Stimulated activated naive B cell treated with anti-CD40 and anti-IgM and Interleukin-4, amounts not matched to agents 10 μg/mL and 1 μg/mL and 100 μg/mL, for 72 hours (primary cell): ENCODE measurements at regions not wholly inside any gene's neighbourhood (a gene's known extent, or its start where the extent isn't known, plus 50 kb on each side); places are given as distances from the start of the nearest gene placed in this dataset.

ENCODE experiments used
- ATAC-seq, 2 donors: fragments of 150-1000 bp; cut with Tn5 transposase; replicated peaks; 2 replicates each; pipeline ENCODE4 v1.10.0; 2021; ENCODE audit warnings: moderate library complexity in 1 of 2
- DNase-seq: peaks from one replicate; pipeline ENCODE4 v3.0.0; 2021
- H3K27ac Mint-ChIP-seq: one replicate; pipeline ENCODE4 v1.8.0; 2022; ENCODE audit warnings: mild to moderate bottlenecking, mixed read lengths
- H3K27me3 Mint-ChIP-seq, 2 donors: one replicate each; pipeline ENCODE4 v1.8.0; 2022; ENCODE audit warnings: mixed read lengths in 2 of 2
- H3K36me3 Mint-ChIP-seq, 2 donors: one replicate each; pipeline ENCODE4 v1.8.0; 2022; ENCODE audit warnings: mixed read lengths in 2 of 2, mild to moderate bottlenecking in 1 of 2
- H3K4me1 Mint-ChIP-seq, 2 donors: one replicate each; pipeline ENCODE4 v1.8.0; 2022; ENCODE audit warnings: mixed read lengths in 2 of 2, mild to moderate bottlenecking in 1 of 2
- H3K4me3 Mint-ChIP-seq, 2 donors: one replicate each; pipeline ENCODE4 v1.8.0; 2022; ENCODE audit warnings: mild to moderate bottlenecking in 2 of 2, mixed read lengths in 2 of 2, moderate library complexity in 1 of 2
- H3K9me3 Mint-ChIP-seq, 2 donors: one replicate each; pipeline ENCODE4 v1.8.0; 2022; ENCODE audit warnings: mixed read lengths in 2 of 2, mild to moderate bottlenecking in 1 of 2

DNA sequence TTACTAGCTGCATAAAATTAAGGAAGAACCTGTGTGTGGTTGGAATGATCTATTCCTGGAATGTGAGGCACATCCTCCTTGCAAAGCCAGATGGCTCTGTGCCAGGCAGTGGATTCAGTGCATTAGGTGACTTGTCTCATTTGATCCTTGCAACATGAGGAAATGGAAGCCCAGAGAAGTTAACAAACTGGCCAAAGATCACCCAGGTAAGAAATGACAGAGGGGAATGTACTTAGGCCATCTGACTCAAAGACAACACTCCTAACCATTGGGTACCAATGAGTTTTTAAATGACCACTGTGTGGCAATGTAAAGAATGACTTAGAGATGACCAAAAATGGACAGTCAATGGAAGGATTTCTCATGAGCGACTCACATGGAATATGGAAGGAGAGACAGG lies 114.2 kb upstream of the RXFP2 start:
- Mint-ChIP-seq H3K9me3 (peaks cover 0 to 2% of the 10 kb centered on the region in 2 donors), H3K27me3 (peaks cover 0 to 5% of the 10 kb centered on the region in 2 donors), H3K36me3 (no peaks in the 10 kb centered on the region), H3K27ac (no peak overlapping the region), H3K4me1 (peaks cover 0 to 1% of the 10 kb centered on the region in 2 donors), H3K4me3 (no peak overlapping the region)
- ATAC-seq (no peak), DNase-seq (no peak)

DNA sequence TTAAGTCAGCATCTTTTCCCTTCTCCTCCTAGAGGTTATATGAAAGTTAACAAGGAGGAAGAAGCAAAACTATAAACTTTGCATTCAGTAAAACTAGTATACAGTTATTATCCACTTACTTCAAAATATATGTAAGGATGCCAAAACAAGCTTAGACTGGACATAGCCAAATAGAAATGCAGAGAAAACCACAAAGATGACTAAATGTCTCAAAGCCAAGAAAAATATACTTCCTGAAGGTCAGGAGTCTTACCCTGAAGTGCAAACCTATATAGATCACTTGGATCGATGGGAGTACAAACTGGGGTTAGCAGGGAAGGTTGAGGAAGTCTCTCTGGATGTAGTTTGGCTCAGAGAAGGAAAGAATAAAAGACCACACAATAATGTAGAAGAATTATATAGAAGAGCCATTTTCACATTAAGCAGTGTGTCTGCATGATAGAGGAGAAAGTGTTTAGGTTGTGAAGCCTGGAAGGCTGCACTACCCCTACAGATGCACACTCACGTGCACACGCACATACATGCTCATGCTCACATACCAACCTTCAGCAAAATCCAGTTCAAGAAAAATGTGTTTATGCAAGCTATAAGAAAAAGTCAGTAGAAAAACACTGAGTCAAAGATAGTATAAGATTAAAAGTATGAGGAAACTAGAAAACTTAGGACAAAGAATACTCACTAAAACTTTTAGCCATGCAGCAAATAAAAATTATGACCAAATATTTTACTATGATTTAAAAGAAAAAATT lies 112.1 kb upstream of the RXFP2 start:
- ATAC-seq (no peak), DNase-seq (no peak)
- Mint-ChIP-seq H3K36me3 (no peaks in the 10 kb centered on the region), H3K27me3 (peaks cover 0 to 5% of the 10 kb centered on the region in 2 donors), H3K27ac (no peak overlapping the region), H3K4me1 (peaks cover 0 to 1% of the 10 kb centered on the region in 2 donors), H3K9me3 (peaks cover 2 to 3% of the 10 kb centered on the region in 2 donors), H3K4me3 (no peak overlapping the region)

DNA sequence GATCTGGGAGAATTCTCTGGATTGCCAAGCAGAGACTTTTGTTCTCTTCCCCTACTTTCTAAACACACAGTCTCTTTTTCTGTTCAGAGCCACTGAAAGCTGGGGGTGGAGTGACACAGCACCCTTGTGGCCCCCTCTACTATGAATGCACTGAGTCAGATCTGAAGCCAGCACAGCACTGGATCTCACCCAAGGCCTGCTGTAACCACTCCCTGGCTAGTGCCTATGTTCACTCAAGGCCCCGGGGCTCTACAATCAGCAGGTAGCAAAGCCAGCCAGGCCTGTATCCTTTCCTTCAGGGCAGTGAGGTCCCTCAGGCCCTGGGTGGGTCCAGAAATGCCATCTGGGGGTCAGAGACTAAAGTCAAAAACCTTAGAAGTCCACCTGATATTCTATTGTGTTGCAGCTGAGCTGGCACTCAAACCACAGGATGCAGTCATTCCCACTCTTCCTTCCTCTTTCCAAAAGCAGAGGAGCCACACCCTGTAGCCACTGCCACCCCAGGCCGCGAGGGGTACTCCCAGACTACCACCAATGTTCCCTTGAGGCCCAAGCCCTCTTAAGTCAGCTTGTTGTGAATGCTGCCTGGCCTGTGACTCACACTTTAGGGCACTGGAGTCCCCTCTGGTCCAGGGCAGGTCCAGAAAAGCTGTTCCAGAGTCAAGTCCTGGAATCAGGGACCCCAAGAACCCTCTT lies 110.1 kb upstream of the RXFP2 start:
- ATAC-seq, result no peak

DNA sequence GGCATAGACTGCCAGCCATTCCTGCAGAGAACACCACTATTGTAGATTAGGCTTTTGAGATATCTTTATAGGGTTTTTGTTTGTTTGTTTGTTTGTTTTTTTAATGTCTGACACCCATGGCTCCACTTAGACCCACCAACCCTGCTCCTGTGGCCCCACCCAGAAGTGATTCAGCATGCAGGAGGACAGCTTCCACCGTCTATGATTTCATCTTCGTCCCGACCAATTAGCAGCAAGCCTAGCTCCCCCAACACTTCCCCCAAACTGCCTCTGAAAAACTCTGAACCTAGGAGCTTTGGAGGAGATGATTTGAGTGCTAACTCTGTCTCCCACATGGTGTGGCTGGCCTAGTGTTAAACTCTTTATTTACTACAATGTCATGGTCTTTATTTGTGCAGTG lies 108.3 kb upstream of the RXFP2 start:
- no peak overlapping the region for H3K27ac Mint-ChIP-seq
- ATAC-seq, result no peak
- DNase-seq, result no peak
- peaks cover 0 to 1% of the 10 kb centered on the region in 2 donors for H3K4me1 Mint-ChIP-seq
- no peaks in the 10 kb centered on the region for H3K27me3 Mint-ChIP-seq
- peaks cover 7 to 13% of the 10 kb centered on the region in 2 donors for H3K9me3 Mint-ChIP-seq
- no peaks in the 10 kb centered on the region for H3K36me3 Mint-ChIP-seq
- no peak overlapping the region for H3K4me3 Mint-ChIP-seq

More for the DNA sequence above, 110.1 kb upstream of the RXFP2 start:
- no peak for DNase-seq
- Mint-ChIP-seq H3K4me3 (no peak overlapping the region), H3K27me3 (no peaks in the 10 kb centered on the region), H3K4me1 (peaks cover 0 to 1% of the 10 kb centered on the region in 2 donors), H3K36me3 (no peaks in the 10 kb centered on the region), H3K9me3 (peaks cover 3 to 5% of the 10 kb centered on the region in 2 donors), H3K27ac (no peak overlapping the region)

DNA sequence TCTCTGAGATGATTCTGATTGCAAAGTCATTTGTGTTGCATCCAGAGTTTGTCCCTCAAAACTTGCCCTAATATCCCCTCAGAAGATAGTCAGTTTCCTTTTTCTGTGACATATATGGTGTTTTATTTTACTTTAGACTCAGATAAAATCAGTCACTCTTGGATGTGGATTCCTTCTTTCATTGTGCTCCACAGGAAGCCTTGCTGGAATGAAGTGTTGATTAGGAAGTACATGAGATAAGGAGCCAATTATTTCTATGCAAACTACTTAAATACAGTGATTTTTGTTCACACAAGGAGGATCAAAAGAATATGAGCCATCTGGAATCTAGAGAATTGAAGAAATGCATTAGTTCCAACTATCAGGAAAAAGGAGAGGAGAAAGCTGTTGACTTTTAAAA lies 107.6 kb upstream of the RXFP2 start:
- Mint-ChIP-seq H3K4me1 (peaks cover 0 to 1% of the 10 kb centered on the region in 2 donors), H3K27me3 (no peaks in the 10 kb centered on the region)
- DNase-seq, result no peak

DNA sequence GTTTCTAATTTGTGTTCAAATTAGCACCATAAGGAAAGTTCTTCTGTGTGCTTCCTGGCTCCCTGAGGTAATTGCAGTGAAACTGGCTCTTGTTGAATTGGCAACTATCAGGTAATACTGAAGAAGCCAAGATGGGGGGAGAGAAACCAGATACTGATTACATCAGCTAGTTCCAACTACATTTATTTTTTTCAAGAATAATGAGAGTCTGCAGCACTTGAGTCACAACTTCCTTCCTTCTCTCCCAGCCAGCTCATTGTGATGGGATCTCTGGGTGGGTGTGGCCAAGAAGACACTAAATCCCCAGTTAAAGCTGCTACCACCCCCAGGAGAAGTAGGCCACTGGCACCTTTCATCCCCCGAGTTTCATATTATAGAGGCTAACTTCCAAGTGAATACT lies 100.7 kb upstream of the RXFP2 start:
- Mint-ChIP-seq H3K4me1 (no peaks in the 10 kb centered on the region), H3K27ac (no peak overlapping the region), H3K36me3 (no peaks in the 10 kb centered on the region), H3K9me3 (peaks cover 14 to 19% of the 10 kb centered on the region in 2 donors), H3K27me3 (no peaks in the 10 kb centered on the region), H3K4me3 (no peak overlapping the region)
- ATAC-seq (no peak), DNase-seq (no peak)

More for the DNA sequence above, 107.6 kb upstream of the RXFP2 start:
- Mint-ChIP-seq H3K27ac (no peak overlapping the region), H3K36me3 (no peaks in the 10 kb centered on the region), H3K4me3 (no peak overlapping the region), H3K9me3 (peaks cover 9 to 14% of the 10 kb centered on the region in 2 donors)
- ATAC-seq, result no peak

DNA sequence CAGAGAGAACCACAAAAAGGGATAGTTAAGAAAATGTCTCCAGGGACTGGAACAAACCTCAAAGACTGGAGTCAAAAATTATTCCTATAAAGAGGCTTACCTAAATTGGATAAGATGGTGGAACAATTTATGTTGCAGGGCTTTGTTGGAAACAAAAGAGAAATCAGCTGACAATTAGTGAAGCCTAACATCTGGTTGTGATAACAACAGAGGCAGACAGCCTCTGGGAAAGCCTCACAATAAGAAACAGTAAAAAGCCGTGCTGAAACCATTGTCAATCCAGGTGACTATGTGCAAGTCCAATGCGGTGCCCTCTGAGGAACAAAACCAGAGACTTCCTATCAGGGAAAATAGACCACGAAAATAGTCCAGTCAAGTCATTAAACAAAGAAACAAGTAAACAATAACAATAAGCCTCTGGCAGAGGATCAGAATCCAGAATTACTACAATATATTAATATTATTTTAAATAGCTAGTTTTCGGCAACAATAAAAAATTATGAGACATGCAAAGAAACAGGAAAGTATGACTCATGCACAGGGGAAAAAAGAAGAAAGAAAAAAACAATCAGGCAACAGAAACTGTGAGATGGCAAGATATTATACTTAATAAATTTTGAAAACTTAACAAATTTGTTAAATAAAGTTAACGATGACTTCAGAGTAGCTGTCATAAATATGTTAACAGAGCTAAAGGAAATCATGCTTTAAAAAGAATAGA lies 99.7 kb upstream of the RXFP2 start:
- ATAC-seq (no peak), DNase-seq (no peak)
- H3K4me3 Mint-ChIP-seq, result no peak overlapping the region
- H3K4me1 Mint-ChIP-seq, result no peaks in the 10 kb centered on the region
- H3K9me3 Mint-ChIP-seq, result peaks cover 8 to 19% of the 10 kb centered on the region in 2 donors
- H3K27ac Mint-ChIP-seq, result no peak overlapping the region
- H3K27me3 Mint-ChIP-seq, result no peaks in the 10 kb centered on the region
- H3K36me3 Mint-ChIP-seq, result no peaks in the 10 kb centered on the region

DNA sequence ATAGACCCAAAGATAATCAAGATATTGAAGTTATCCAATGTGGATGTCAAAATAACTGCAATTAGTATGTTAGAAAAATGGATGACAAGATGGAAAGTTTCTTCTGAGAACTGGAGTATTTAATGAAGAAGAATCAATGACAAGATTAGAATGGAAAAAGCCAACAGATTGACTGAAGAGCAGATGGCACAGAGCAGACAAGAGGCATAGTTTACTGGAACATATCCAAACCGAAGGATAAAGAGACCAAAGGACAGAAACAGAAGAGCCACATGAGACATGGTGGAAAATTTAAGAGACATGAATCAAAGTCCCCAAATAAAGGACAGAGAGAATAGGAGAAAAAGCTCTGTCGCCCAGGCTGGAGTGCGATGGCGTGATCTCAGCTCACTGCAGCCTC lies 89.6 kb upstream of the RXFP2 start:
- H3K27me3 Mint-ChIP-seq, result peaks cover 0 to 8% of the 10 kb centered on the region in 2 donors
- no peak overlapping the region for H3K4me3 Mint-ChIP-seq
- DNase-seq (no peak), ATAC-seq (no peak)
- H3K27ac Mint-ChIP-seq, result no peak overlapping the region
- no peaks in the 10 kb centered on the region for H3K36me3 Mint-ChIP-seq
- peaks cover 0 to 2% of the 10 kb centered on the region in 2 donors for H3K9me3 Mint-ChIP-seq
- H3K4me1 Mint-ChIP-seq, result no peaks in the 10 kb centered on the region

DNA sequence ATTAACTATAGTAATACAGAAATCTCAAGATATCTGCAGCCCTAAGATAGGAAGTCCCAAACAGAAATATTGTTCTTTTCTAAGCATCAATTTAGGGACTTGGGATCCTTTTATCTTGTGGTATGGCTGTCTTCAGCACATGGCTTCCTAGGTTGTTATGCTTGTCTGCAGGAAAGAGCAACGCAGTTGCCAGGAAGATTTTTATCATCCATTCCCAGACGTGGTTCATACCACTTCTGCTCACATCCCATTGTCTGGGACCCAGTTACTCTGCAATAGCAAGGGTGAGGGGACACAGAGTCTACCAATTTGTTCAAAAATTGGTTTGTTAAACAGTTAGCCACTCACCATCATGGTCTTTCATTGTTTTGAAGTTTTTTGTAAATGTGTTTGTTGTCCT lies 85.6 kb upstream of the RXFP2 start:
- peaks cover 0 to 4% of the 10 kb centered on the region in 2 donors for H3K9me3 Mint-ChIP-seq
- H3K4me3 Mint-ChIP-seq, result no peak overlapping the region
- no peak for DNase-seq
- H3K4me1 Mint-ChIP-seq, result no peaks in the 10 kb centered on the region
- peaks cover 0 to 8% of the 10 kb centered on the region in 2 donors for H3K27me3 Mint-ChIP-seq
- no peak overlapping the region for H3K27ac Mint-ChIP-seq
- H3K36me3 Mint-ChIP-seq, result no peaks in the 10 kb centered on the region
- ATAC-seq, result no peak

DNA sequence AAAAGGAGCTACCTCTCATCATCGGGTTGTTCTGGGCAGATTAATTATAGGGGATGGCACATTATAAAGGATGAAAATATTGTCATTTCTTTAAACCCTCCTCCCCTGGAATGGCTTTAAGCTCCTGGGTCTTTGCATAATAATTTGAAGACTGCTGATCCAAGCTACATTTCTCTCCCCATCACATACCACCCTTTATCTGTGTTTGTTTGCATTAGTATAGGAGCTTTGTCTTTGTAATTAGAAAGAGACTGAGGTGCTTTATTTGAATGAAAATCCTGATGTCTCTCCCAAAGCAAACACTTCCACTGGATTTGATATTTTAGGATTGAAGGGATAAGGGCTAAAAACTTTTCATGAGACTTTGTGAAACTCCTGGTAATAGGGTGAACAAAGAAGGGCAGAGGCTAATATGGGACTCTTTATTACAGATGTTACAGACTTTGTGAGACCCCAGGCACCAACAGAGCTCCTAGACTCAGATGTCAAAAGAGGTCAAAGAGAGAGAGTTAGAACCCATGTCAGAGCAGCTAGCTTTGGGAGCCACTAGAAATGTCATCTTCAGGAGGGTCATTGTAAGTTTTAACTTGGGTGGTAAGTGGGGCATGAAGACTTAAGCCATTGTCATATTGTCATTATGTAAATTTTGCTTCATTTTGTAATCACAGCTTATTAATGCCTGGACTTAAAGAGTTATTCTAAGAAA lies 75.3 kb upstream of the RXFP2 start:
- no peak for DNase-seq
- Mint-ChIP-seq H3K36me3 (no peaks in the 10 kb centered on the region), H3K4me1 (no peaks in the 10 kb centered on the region), H3K9me3 (peaks cover 0 to 11% of the 10 kb centered on the region in 2 donors), H3K27me3 (peaks cover 0 to 4% of the 10 kb centered on the region in 2 donors), H3K4me3 (no peak overlapping the region), H3K27ac (no peak overlapping the region)
- ATAC-seq, result no peak

DNA sequence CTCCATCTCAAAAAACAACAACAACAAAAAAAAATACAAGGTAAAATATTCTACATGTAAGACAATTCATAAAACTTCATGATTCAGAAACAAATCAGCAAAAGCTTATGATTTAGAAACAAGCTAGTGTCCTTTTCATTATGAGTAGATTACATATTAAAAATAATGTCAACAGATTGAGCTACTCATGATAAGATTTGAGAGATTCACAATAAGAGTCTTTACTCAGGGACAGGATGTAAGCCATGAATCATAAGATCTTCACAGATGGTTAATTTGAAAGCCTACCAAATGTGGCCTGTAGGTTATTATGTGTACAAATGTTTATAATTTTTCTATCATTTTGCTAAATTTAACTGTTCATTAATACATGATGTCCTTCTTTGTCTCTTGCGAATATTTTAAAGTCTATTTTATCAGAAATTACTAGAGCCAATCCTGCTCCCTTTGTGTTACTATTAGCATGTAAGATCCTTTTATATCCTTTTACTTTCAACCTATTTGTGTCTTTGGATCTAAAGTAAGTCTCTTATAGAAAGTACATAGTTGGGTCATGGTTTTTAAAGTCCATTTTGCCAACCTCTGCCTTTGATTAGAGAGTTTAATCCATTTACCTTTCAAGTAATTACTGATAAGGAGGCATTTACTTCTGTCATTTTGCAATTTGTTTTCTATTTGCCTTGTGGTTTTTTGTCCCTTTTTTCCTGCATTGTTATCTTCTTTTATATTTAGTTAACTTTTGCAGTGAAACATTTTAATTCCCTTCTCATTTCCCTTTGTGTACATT lies 68.3 kb upstream of the RXFP2 start:
- H3K27ac Mint-ChIP-seq, result no peak overlapping the region
- no peaks in the 10 kb centered on the region for H3K4me1 Mint-ChIP-seq
- H3K4me3 Mint-ChIP-seq, result no peak overlapping the region
- ATAC-seq (no peak), DNase-seq (no peak)
- peaks cover 3 to 7% of the 10 kb centered on the region in 2 donors for H3K9me3 Mint-ChIP-seq
- H3K27me3 Mint-ChIP-seq, result peaks cover 0 to 3% of the 10 kb centered on the region in 2 donors
- H3K36me3 Mint-ChIP-seq, result no peaks in the 10 kb centered on the region

DNA sequence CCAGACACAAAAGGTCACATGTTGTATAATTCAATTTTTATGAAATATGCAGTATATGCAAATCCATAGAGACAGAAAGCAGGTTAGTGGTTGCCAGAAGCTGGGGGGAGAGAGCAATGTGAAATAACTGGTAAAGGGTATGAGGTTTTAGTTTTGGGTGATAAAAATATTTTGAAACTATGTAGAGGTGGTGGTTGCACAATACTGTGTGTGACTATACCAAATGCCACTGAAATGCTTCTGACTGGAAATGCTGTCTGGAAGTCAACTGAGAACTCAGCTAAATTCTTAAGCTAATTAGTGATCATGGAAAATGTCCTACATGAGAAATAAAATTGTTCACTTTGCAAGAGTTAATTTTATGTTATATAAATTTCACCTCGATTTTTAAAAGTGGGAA lies 65.3 kb upstream of the RXFP2 start:
- DNase-seq, result no peak
- H3K9me3 Mint-ChIP-seq, result peaks cover 3 to 4% of the 10 kb centered on the region in 2 donors
- no peaks in the 10 kb centered on the region for H3K4me1 Mint-ChIP-seq
- no peak overlapping the region for H3K4me3 Mint-ChIP-seq
- no peak overlapping the region for H3K27ac Mint-ChIP-seq
- peaks cover 0 to 3% of the 10 kb centered on the region in 2 donors for H3K27me3 Mint-ChIP-seq
- ATAC-seq, result no peak
- no peaks in the 10 kb centered on the region for H3K36me3 Mint-ChIP-seq

DNA sequence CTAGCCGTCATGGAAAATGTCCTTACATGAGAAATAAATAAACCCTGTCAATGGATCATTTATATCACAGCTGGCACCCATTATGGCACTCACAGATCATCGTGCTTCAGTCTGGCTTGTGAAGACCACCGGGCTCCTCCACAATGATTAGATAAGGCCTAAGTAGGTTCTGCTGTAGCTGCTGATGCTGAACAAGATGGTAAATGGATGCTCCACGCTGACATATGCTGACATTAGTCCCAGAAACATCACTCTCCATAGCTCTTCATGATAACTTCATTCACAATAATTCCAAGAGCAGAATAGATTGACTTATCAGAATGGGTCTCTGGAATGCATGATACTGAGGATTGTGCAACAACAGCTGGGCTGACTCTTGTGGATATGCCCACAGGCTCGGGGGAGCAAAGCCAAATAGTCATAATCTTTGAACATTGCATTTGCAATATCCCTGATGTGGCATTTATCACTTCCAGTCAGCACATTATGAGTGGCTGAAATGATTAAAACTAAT lies 63.8 kb upstream of the RXFP2 start:
- ATAC-seq (no peak), DNase-seq (no peak)
- Mint-ChIP-seq H3K4me1 (no peaks in the 10 kb centered on the region), H3K27me3 (peaks cover 0 to 3% of the 10 kb centered on the region in 2 donors), H3K27ac (no peak overlapping the region), H3K36me3 (no peaks in the 10 kb centered on the region), H3K4me3 (no peak overlapping the region), H3K9me3 (peaks cover 3 to 5% of the 10 kb centered on the region in 2 donors)
